ENCODE measurements at regions not wholly inside any gene's neighbourhood (a gene's known extent, or its start where the extent isn't known, plus 50 kb on each side); places are given as distances from the start of the nearest gene placed in this dataset.

GRCh38 chr16:66084306-66084705, 282.2 kb upstream of the CDH5 start:
- no peak for TF ChIP-seq REST (IDR thresholded peaks at IDR 0.05; ENCODE audit: low read depth)
- TF ChIP-seq USF1 (IDR thresholded peaks at IDR 0.05): no peak
- TF ChIP-seq EP300 (IDR thresholded peaks at IDR 0.05; ENCODE audit: borderline replicate concordance): no peak
- TF ChIP-seq FOXM1 (IDR thresholded peaks at IDR 0.05; ENCODE audit: borderline replicate concordance, low read depth): no peak

GRCh38 chr16:66083171-66083570, 283.3 kb upstream of the CDH5 start:
- TF ChIP-seq USF1 (IDR thresholded peaks at IDR 0.05): no peak
- TF ChIP-seq YY1 (IDR thresholded peaks at IDR 0.05; ENCODE audit: low read depth): no peak
- no peak for TF ChIP-seq RAD21 (IDR thresholded peaks at IDR 0.05; ENCODE audit: low read depth)
- no peak for TF ChIP-seq TCF12 (IDR thresholded peaks at IDR 0.05; ENCODE audit: low read depth)
- TF ChIP-seq REST (IDR thresholded peaks at IDR 0.05; ENCODE audit: low read depth): no peak
- no peak for TF ChIP-seq EP300 (IDR thresholded peaks at IDR 0.05; ENCODE audit: borderline replicate concordance)
- TF ChIP-seq TEAD4 (IDR thresholded peaks at IDR 0.05): no peak
- TF ChIP-seq ZBTB7A (IDR thresholded peaks at IDR 0.05; ENCODE audit: low read depth): no peak
- TF ChIP-seq CREB1 (IDR thresholded peaks at IDR 0.05; ENCODE audit: low read depth): no peak
- no peak for TF ChIP-seq NFIC (IDR thresholded peaks at IDR 0.05)
- no peak for TF ChIP-seq FOXM1 (IDR thresholded peaks at IDR 0.05; ENCODE audit: borderline replicate concordance, low read depth)
- TF ChIP-seq CEBPB (IDR thresholded peaks at IDR 0.05): no peak
- no peak for TF ChIP-seq EGR1 (IDR thresholded peaks at IDR 0.05)
- no peak for TF ChIP-seq MAX (IDR thresholded peaks at IDR 0.05)
- no peak for TF ChIP-seq TAF1 (IDR thresholded peaks at IDR 0.05; ENCODE audit: low read depth)

GRCh38 chr16:66082424-66082823, 284.1 kb upstream of the CDH5 start:
- TF ChIP-seq MAX (IDR thresholded peaks at IDR 0.05) (no peak), TEAD4 (IDR thresholded peaks at IDR 0.05) (no peak), FOXM1 (IDR thresholded peaks at IDR 0.05; ENCODE audit: borderline replicate concordance, low read depth) (no peak), NFIC (IDR thresholded peaks at IDR 0.05) (no peak), CEBPB (IDR thresholded peaks at IDR 0.05) (no peak), YY1 (IDR thresholded peaks at IDR 0.05; ENCODE audit: low read depth) (no peak), CREB1 (IDR thresholded peaks at IDR 0.05; ENCODE audit: low read depth) (no peak), REST (IDR thresholded peaks at IDR 0.05; ENCODE audit: low read depth) (no peak)

GRCh38 chr16:66081775-66082366, 284.6 kb upstream of the CDH5 start:
- TF ChIP-seq NFIC (IDR thresholded peaks at IDR 0.05) (no peak), REST (IDR thresholded peaks at IDR 0.05; ENCODE audit: low read depth) (no peak), TEAD4 (IDR thresholded peaks at IDR 0.05) (no peak), YY1 (IDR thresholded peaks at IDR 0.05; ENCODE audit: low read depth) (no peak), CREB1 (IDR thresholded peaks at IDR 0.05; ENCODE audit: low read depth) (no peak), CEBPB (IDR thresholded peaks at IDR 0.05) (no peak), EP300 (IDR thresholded peaks at IDR 0.05; ENCODE audit: borderline replicate concordance) (no peak), USF1 (IDR thresholded peaks at IDR 0.05) (no peak), EGR1 (IDR thresholded peaks at IDR 0.05) (no peak), TCF12 (IDR thresholded peaks at IDR 0.05; ENCODE audit: low read depth) (no peak), TAF1 (IDR thresholded peaks at IDR 0.05; ENCODE audit: low read depth) (no peak), MAX (IDR thresholded peaks at IDR 0.05) (no peak), RAD21 (IDR thresholded peaks at IDR 0.05; ENCODE audit: low read depth) (no peak), FOXM1 (IDR thresholded peaks at IDR 0.05; ENCODE audit: borderline replicate concordance, low read depth) (no peak), ZBTB7A (IDR thresholded peaks at IDR 0.05; ENCODE audit: low read depth) (no peak)

Data from Ishikawa (cell line).